Tibial nerve (tissue), 4 donors: ENCODE measurements at regions not wholly inside any gene's neighbourhood (a gene's known extent, or its start where the extent isn't known, plus 50 kb on each side); places are given as distances from the start of the nearest gene placed in this dataset.

Source experiments
- DNase-seq, 2 donors: peaks; one replicate each; pipeline ENCODE4 v3.0.0-alpha.2; 2019; ENCODE audit warnings: low spot score in 2 of 2
- H3K27ac ChIP-seq, 4 donors: fragments of 200-600 bp; sonication (generic) in 3 of 4; one replicate each; pipeline ENCODE4 v1.5.1; 2017 to 2019; ENCODE audit warnings: mild to moderate bottlenecking in 1 of 4
- H3K27me3 ChIP-seq, 2 donors: fragments of 200-600 bp; sonication (generic) in 1 of 2; one replicate each; pipeline versions ENCODE4 v1.5.1 to v1.6.0; 2017 to 2019
- H3K36me3 ChIP-seq, 3 donors: fragments of 200-600 bp; sonication (generic); one replicate each; pipeline ENCODE4 v1.5.1; 2018 to 2019
- H3K4me1 ChIP-seq, 4 donors: fragments of 200-600 bp; sonication (generic) in 3 of 4; one replicate each; pipeline ENCODE4 v1.5.1; 2017 to 2019
- H3K4me3 ChIP-seq, 4 donors: fragments of 200-600 bp; sonication (generic) in 3 of 4; one replicate each; pipeline ENCODE4 v1.5.1; 2017 to 2019; ENCODE audit warnings: mild to moderate bottlenecking in 1 of 4, moderate library complexity in 1 of 4
- H3K9me3 ChIP-seq, 4 donors: fragments of 200-600 bp; sonication (generic) in 3 of 4; one replicate each; pipeline ENCODE4 v1.5.1; 2017 to 2019
- EP300 ChIP-seq, 2 donors: sonication (generic); formaldehyde crosslinking; IDR thresholded peaks; one replicate each; pipeline ENCODE4 v1.6.1; 2017; ENCODE audit warnings: antibody characterized with exemption in 2 of 2, mild to moderate bottlenecking in 1 of 2
- POLR2A ChIP-seq, 2 donors: fragments of 450-650 bp; IDR thresholded peaks; one replicate each; pipeline ENCODE4 v1.6.1; 2017; ENCODE audit warnings: antibody characterized with exemption in 2 of 2, mild to moderate bottlenecking in 2 of 2, moderate library complexity in 2 of 2
- WGBS, 2 donors: methylation state at CpG; one replicate each; pipeline ENCODE4 v1.1.5; 2018; 5-methylcytosine and 5-hydroxymethylcytosine counted together
- TF ChIP-seq, protein P1 (sequence below), 5 experiments: fragments of 200-600 bp in 3 of 5; fragments of 450-650 bp in 2 of 5; sonication (generic) in 3 of 5; IDR thresholded peaks; one replicate each; pipeline ENCODE4 v1.5.1; 2016 to 2019; ENCODE audit warnings: antibody characterized with exemption in 5 of 5, mild to moderate bottlenecking in 3 of 5, moderate library complexity in 2 of 5

DNA sequence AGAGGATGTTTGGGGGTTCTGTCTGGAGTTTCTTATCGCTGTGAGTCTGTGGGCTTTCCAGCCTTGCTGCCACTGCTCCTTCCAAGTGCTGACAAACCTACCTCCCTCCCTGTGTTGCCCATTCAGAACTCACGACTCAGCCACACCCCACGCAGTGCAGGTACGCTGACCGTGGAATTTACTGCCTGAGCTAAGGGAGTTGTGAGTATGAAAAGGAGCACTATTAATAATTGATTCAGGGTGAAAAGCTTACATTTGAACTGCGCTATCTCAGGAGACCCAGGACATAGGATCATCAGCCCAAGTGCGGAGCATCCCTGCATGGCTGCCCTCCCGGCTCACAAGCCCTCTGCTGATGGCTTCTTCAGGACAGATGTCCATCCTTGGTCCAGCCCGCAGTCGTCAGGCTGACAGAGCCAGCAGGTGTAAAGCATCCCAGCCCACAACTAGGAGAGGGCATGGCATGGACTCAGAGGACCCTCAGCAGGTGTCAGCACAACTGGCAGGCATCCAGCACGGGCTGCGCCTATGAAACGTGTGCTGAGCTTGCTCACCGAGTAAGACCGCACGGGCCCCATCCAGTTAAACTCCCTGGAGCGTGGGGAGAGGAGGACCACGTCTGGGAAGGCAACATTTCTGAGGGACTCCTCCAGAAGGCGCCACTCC is 244.0 kb downstream of the COL4A1 start:
- no peak for TF ChIP-seq EP300 (IDR thresholded peaks at IDR 0.05)
- no peak for TF ChIP-seq POLR2A (IDR thresholded peaks at IDR 0.05)
- TF ChIP-seq, protein P1, sequence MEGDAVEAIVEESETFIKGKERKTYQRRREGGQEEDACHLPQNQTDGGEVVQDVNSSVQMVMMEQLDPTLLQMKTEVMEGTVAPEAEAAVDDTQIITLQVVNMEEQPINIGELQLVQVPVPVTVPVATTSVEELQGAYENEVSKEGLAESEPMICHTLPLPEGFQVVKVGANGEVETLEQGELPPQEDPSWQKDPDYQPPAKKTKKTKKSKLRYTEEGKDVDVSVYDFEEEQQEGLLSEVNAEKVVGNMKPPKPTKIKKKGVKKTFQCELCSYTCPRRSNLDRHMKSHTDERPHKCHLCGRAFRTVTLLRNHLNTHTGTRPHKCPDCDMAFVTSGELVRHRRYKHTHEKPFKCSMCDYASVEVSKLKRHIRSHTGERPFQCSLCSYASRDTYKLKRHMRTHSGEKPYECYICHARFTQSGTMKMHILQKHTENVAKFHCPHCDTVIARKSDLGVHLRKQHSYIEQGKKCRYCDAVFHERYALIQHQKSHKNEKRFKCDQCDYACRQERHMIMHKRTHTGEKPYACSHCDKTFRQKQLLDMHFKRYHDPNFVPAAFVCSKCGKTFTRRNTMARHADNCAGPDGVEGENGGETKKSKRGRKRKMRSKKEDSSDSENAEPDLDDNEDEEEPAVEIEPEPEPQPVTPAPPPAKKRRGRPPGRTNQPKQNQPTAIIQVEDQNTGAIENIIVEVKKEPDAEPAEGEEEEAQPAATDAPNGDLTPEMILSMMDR (IDR thresholded peaks at IDR 0.05), result no peak
- Histone ChIP-seq H3K9me3 (no peaks in the 10 kb centered on the region), H3K27me3 (no peaks in the 10 kb centered on the region), H3K4me3 (no peak overlapping the region), H3K27ac (no peak overlapping the region), H3K4me1 (no peaks in the 10 kb centered on the region), H3K36me3 (no peaks in the 10 kb centered on the region)
- no peak for DNase-seq
- 84 to 92% methylated on average over 19 of the region's 19 CpGs for WGBS, 2 donors

DNA sequence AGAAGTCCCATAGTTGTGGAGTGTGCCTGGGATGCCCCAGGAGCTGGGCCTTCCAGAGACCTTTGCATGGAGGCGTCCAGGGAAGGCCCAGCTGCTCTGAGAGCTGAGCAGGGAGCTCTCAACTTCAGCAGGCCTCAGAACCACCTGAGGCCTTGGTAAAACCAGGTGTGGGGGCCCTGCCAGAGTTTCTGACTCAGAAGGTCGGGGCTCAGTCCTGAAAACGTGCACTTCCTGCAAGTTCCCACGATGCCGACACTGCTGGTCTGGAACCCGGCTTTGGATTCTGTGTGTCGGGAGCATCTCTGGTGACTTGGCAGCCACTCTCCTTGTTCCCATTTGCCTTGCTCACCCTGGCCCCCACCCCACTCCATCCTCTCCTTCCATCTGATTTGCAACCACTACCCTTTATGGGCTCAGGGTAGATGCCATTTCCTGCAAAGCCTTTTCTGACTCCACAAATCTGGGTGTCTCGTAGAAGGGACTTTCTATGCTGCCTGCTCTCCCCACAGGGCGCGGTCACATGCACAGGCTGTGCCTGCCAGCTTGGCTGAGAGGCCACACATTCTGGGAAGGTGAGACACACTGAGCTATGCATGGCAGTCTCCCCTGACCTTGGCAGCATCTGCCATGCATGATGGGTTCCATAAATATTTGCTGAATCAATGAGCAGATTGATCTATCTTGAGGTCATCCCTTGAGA is 244.7 kb downstream of the COL4A1 start:
- DNase-seq, result no peak
- WGBS, 2 donors, result 84 to 86% methylated on average over 10 of the region's 10 CpGs
- no peak overlapping the region for H3K27ac ChIP-seq

DNA sequence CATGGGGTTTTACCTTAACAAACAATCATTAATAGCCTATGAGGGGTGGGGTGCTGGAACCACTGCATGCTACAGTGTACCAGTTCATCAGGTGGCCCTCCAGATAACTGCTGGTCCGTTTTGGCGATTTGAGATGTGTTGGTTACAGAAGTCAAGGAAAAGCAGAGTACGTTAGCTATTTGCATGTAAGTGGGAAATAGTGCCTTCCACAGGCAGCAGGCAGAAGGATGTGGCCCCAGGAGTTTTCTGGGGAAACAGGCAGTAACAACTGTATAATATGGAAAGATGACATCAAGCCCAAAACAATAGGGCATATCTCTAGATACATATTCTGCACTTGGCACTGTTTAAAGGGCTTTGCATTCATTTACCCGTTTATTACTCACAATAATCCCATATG is 245.7 kb downstream of the COL4A1 start:
- Histone ChIP-seq H3K27me3 (no peaks in the 10 kb centered on the region), H3K4me1 (no peaks in the 10 kb centered on the region), H3K36me3 (no peaks in the 10 kb centered on the region), H3K9me3 (no peaks in the 10 kb centered on the region), H3K4me3 (no peak overlapping the region), H3K27ac (no peak overlapping the region)
- WGBS, 2 donors, result 87 to 88% methylated on average over 4 of the region's 4 CpGs
- no peak for DNase-seq
- TF ChIP-seq POLR2A (IDR thresholded peaks at IDR 0.05), result no peak
- TF ChIP-seq, protein P1 (IDR thresholded peaks at IDR 0.05), result no peak
- no peak for TF ChIP-seq EP300 (IDR thresholded peaks at IDR 0.05)

More for the DNA sequence above, 244.7 kb downstream of the COL4A1 start:
- TF ChIP-seq, protein P1 (IDR thresholded peaks at IDR 0.05), result no peak
- TF ChIP-seq EP300 (IDR thresholded peaks at IDR 0.05), result no peak
- no peak for TF ChIP-seq POLR2A (IDR thresholded peaks at IDR 0.05)
- Histone ChIP-seq H3K4me3 (no peak overlapping the region), H3K27me3 (no peaks in the 10 kb centered on the region), H3K4me1 (no peaks in the 10 kb centered on the region), H3K36me3 (no peaks in the 10 kb centered on the region), H3K9me3 (no peaks in the 10 kb centered on the region)

DNA sequence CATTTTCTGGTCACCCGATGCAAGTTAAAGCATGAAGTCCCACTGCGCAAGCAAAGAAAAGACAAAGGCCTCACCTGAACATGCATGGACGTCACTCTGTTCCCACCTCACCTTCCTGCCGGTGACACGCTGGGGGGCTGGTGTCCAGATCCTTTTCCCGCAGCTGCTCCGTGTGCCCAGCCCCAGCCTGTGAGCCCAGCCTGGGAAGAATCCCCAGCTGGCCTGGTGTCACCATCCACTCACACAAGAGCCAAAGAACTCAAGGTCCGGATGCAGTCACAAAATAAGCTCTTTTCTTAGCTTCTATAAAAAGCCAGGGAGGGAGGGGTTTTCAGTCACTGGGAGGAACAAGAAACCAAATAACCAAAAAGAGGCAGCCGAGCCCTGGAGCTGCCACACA is 249.9 kb downstream of the COL4A1 start:
- H3K36me3 ChIP-seq, result no peaks in the 10 kb centered on the region
- no peak overlapping the region for H3K27ac ChIP-seq
- no peak overlapping the region for H3K4me3 ChIP-seq
- no peak for TF ChIP-seq POLR2A (IDR thresholded peaks at IDR 0.05)
- TF ChIP-seq, protein P1 (IDR thresholded peaks at IDR 0.05), result no peak
- no peak for TF ChIP-seq EP300 (IDR thresholded peaks at IDR 0.05)
- no peaks in the 10 kb centered on the region for H3K9me3 ChIP-seq
- whole genome bisulfite sequencing, 2 donors, result 78 to 79% methylated on average over 9 of the region's 9 CpGs
- no peaks in the 10 kb centered on the region for H3K27me3 ChIP-seq
- no peaks in the 10 kb centered on the region for H3K4me1 ChIP-seq
- no peak for DNase-seq

DNA sequence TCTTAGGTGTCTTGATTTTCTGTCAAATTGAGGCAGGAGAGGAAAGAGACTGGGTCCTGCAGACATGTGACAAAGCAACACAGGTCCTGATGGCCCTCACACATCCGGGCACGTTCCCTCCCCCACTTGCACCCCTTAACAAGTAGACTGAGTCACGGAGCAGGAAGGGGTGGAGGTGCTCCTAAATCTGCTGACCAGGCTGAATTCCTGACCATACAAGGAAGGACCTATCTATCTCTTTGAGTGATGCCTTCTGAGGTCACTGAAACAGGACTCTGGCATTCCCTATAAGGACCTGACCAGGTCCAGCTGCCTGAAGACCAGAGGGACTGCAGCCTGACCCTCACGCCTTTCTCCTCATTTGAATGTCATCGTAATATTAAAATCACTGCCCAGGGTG is 250.3 kb downstream of the COL4A1 start:
- 90 to 93% methylated on average over 5 of the region's 5 CpGs for WGBS, 2 donors
- DNase-seq, result no peak
- H3K9me3 ChIP-seq, result no peaks in the 10 kb centered on the region
- H3K4me1 ChIP-seq, result no peaks in the 10 kb centered on the region
- H3K4me3 ChIP-seq, result no peak overlapping the region
- no peaks in the 10 kb centered on the region for H3K27me3 ChIP-seq
- TF ChIP-seq EP300 (IDR thresholded peaks at IDR 0.05) (no peak), POLR2A (IDR thresholded peaks at IDR 0.05) (no peak)
- TF ChIP-seq, protein P1 (IDR thresholded peaks at IDR 0.05), result no peak
- no peaks in the 10 kb centered on the region for H3K36me3 ChIP-seq
- no peak overlapping the region for H3K27ac ChIP-seq
